Panc1 (cell line): ENCODE measurements at regions not wholly inside any gene's neighbourhood (a gene's known extent, or its start where the extent isn't known, plus 50 kb on each side); places are given as distances from the start of the nearest gene placed in this dataset.

Source experiments
- ATAC-seq: fragments of 200-7000 bp; cut with Tn5 transposase; 2 replicates; pipeline ENCODE4 v1.9.1; 2020; ENCODE audit warnings: mild to moderate bottlenecking, moderate library complexity
- BruUV-seq: library from RNA; stranded (reverse); fragments of 400-500 nt; replicated peaks from 2 replicates; lab custom pipeline; 2021; lab: Mats Ljungman, UMichigan
- CTCF ChIA-PET: fragments of 300-600 bp; sonication (Branson Sonifier 250); formaldehyde crosslinking; loops from one replicate; lab custom pipeline; 2022; ENCODE audit warnings: antibody characterized with exemption; lab: Charles Lee
- POLR2A ChIA-PET: fragments of 300-600 bp; sonication (Branson Sonifier 250); formaldehyde crosslinking; loops from one replicate; lab custom pipeline; 2022; ENCODE audit warnings: antibody characterized with exemption; lab: Charles Lee
- DNase-seq: peaks from one replicate; pipeline ENCODE4 v3.0.0-alpha.2; 2010; ENCODE audit warnings: low read depth, low spot score
- H3K27ac ChIP-seq: 2 replicates; pipeline ENCODE4 v1.5.1; 2011; ENCODE audit warnings: mild to moderate bottlenecking, low read length, inconsistent platforms
- H3K27me3 ChIP-seq: fragments of 200-500 bp; sonication (Bioruptor generic); 2 replicates; pipeline ENCODE4 v1.6.0; 2014; ENCODE audit warnings: low read length, inconsistent platforms; ENCODE audit not compliant: control insufficient read depth, insufficient read depth
- H3K36me3 ChIP-seq: fragments of 200-500 bp; sonication (Bioruptor generic); 2 replicates; pipeline ENCODE4 v1.5.1; 2014; ENCODE audit warnings: inconsistent platforms, mild to moderate bottlenecking, low read length, moderate library complexity; ENCODE audit not compliant: control insufficient read depth, insufficient read depth
- H3K4me1 ChIP-seq: 2 replicates; pipeline ENCODE4 v1.5.1; 2011; ENCODE audit warnings: inconsistent platforms, mild to moderate bottlenecking, low read length, moderate library complexity; ENCODE audit not compliant: control insufficient read depth, insufficient read depth
- H3K4me3 ChIP-seq, 2 experiments: 2 replicates each; pipeline ENCODE4 v1.5.1; 2011 to 2012; ENCODE audit warnings: low read depth in 2 of 2, low read length in 2 of 2, mild to moderate bottlenecking in 2 of 2, inconsistent platforms in 1 of 2, moderate library complexity in 1 of 2
- H3K9me3 ChIP-seq: fragments of 200-500 bp; sonication (Bioruptor generic); 2 replicates; pipeline ENCODE4 v1.5.1; 2014; ENCODE audit warnings: low read depth, mild to moderate bottlenecking, inconsistent platforms, low read length, moderate library complexity; ENCODE audit not compliant: control insufficient read depth, insufficient read depth
- POLR2AphosphoS5 ChIP-seq: IDR thresholded peaks from 2 replicates; pipeline ENCODE4 v1.6.1; 2012; ENCODE audit warnings: mild to moderate bottlenecking, low read depth, low read length, moderate library complexity
- REST ChIP-seq, 2 experiments: IDR thresholded peaks; 2 replicates each; pipeline ENCODE4 v1.6.1; 2011 to 2012; ENCODE audit warnings: low read depth in 2 of 2, control low read depth in 1 of 2, low read length in 1 of 2, mild to moderate bottlenecking in 1 of 2, moderate library complexity in 1 of 2; ENCODE audit not compliant: insufficient read depth in 1 of 2
- SIN3A ChIP-seq: IDR thresholded peaks from 2 replicates; pipeline ENCODE4 v1.6.1; 2012; ENCODE audit warnings: low read depth, mild to moderate bottlenecking, low read length, moderate library complexity, borderline replicate concordance; ENCODE audit not compliant: insufficient read depth
- TCF7L2 ChIP-seq: IDR thresholded peaks from 2 replicates; pipeline ENCODE4 v1.6.1; 2011; ENCODE audit warnings: mild to moderate bottlenecking, low read depth, low read length, inconsistent platforms
- in situ Hi-C: cut with HindIII; loops from 2 replicates; pipeline ENCODE4 v1.10.0; 2016; ENCODE audit warnings: low sequenced_read_pairs, low pct_unique_long_range_greater_than_20kb
- intact Hi-C: fragments of 100-400 bp; cut with micrococcal nuclease; formaldehyde crosslinking; loops from one replicate; pipeline ENCODE4 v1.10.0; 2022; ENCODE audit not compliant: unreplicated experiment
- TF ChIP-seq, protein P1 (sequence below): fragments of 450-650 bp; IDR thresholded peaks from 2 replicates; pipeline ENCODE4 v1.5.1; 2017; ENCODE audit warnings: mild to moderate bottlenecking

- Histone ChIP-seq H3K27me3 (no peaks in the 10 kb centered on the region), H3K4me1 (no peaks in the 10 kb centered on the region), H3K9me3 (no peaks in the 10 kb centered on the region), H3K36me3 (no peaks in the 10 kb centered on the region), H3K27ac (no peak overlapping the region), H3K4me3 (no peak overlapping the region)
- intact Hi-C loops: no loop called here
- no TSS peak for BruUV-seq
- in situ Hi-C loops: no loop called here
- DNase-seq: no peak
- TF ChIP-seq POLR2AphosphoS5 (no peak), REST (IDR thresholded peaks at IDR 0.05; ENCODE audit: insufficient read depth in 1 of 2, low read depth in 2 of 2, low read length in 1 of 2) (no peak), SIN3A (no peak), TCF7L2 (no peak)
- TF ChIP-seq, protein P1, sequence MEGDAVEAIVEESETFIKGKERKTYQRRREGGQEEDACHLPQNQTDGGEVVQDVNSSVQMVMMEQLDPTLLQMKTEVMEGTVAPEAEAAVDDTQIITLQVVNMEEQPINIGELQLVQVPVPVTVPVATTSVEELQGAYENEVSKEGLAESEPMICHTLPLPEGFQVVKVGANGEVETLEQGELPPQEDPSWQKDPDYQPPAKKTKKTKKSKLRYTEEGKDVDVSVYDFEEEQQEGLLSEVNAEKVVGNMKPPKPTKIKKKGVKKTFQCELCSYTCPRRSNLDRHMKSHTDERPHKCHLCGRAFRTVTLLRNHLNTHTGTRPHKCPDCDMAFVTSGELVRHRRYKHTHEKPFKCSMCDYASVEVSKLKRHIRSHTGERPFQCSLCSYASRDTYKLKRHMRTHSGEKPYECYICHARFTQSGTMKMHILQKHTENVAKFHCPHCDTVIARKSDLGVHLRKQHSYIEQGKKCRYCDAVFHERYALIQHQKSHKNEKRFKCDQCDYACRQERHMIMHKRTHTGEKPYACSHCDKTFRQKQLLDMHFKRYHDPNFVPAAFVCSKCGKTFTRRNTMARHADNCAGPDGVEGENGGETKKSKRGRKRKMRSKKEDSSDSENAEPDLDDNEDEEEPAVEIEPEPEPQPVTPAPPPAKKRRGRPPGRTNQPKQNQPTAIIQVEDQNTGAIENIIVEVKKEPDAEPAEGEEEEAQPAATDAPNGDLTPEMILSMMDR: no peak
- ChIA-PET CTCF (no interaction called here), POLR2A (no interaction called here)
- ATAC-seq: no peak
Observed at GRCh38 chr7:67432536-67433234, 436.1 kb downstream of the TYW1 start.

DNA sequence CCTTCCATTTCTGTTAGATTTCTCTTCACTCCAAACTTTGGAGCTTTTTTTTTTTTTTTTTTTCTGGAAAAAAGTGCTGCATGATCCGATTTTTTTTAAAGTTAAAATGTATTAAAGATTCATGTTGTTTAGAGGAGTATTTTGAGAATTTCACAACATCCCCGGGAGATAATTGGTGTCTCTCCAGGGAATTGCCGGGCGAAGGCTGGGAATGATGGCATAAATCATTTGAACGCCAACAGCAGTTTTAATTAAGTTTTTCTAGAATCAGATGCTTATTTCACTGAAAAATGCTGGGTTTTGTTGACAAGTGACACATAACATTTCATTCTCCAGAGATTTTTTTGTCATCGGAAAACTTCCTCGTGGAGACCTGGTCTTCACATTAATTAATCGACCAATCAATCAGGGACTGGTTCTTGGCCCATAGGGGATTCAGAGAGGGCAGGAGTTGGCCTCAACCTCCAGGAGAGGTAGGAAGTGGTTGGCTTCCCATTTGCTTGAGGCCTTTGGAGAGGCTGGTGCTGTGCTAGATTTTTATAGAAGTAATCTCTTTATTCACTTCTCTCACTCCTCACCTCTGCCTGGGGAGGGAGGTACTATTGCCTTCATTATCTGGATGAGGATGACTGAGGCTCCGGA, 439.4 kb downstream of the TYW1 start:
- no peak for TF ChIP-seq POLR2AphosphoS5
- TF ChIP-seq REST (IDR thresholded peaks at IDR 0.05; ENCODE audit: insufficient read depth in 1 of 2, low read depth in 2 of 2, low read length in 1 of 2): no peak
- TF ChIP-seq TCF7L2: no peak
- TF ChIP-seq, protein P1: no peak
- no peak for TF ChIP-seq SIN3A
- Histone ChIP-seq H3K27ac (no peak overlapping the region), H3K4me1 (no peaks in the 10 kb centered on the region), H3K4me3 (no peak overlapping the region), H3K36me3 (no peaks in the 10 kb centered on the region), H3K27me3 (no peaks in the 10 kb centered on the region), H3K9me3 (no peaks in the 10 kb centered on the region)
- POLR2A ChIA-PET: no interaction called here
- BruUV-seq: no TSS peak
- CTCF ChIA-PET: no interaction called here
- DNase-seq (no peak), ATAC-seq (no peak)
- intact Hi-C loops (no loop called here), in situ Hi-C loops (no loop called here)
